ENCODE measurements at regions not wholly inside any gene's neighbourhood (a gene's known extent, or its start where the extent isn't known, plus 50 kb on each side); places are given as distances from the start of the nearest gene placed in this dataset.

DNA sequence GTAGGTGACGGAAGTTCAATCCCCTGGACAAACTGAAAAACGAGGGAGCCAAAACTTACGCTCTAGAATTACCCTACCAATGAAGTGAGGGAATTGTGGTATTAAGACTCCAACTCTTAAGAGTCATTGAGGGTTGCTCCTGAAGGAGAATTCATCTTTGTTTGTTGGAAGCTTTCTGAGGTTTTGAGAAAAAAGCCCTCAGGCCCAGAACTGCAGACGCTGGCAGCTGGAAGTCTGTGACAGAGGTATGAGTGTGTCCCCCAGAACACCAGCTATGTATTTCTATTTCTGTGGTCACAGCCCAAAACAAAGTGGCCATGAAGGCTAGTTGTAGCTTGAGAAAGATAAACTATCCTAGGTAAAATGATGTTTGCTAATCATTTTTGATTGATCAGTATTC, 438.8 kb upstream of the B3GALT2 start:
- DNase-seq = peak; percentile 26

DNA sequence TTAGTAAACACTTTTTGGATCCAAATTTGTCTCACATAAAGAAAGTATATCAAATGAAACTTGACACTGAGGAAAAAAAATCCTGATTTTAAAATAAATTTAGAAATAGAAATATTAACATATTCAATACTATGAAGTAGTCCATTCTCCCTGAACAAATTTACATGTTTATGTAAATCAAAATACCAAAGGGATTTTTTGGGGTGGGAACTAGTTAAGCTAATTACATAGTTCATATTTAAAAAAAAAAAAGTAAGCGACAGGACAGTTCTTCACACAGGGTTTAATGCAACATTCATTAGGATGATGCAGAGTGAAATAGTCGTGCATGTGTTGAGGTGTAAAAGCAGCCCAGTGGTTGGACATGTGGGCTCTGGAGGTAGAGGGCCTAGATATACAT, 433.5 kb upstream of the B3GALT2 start:
- DNase-seq = no peak

DNA sequence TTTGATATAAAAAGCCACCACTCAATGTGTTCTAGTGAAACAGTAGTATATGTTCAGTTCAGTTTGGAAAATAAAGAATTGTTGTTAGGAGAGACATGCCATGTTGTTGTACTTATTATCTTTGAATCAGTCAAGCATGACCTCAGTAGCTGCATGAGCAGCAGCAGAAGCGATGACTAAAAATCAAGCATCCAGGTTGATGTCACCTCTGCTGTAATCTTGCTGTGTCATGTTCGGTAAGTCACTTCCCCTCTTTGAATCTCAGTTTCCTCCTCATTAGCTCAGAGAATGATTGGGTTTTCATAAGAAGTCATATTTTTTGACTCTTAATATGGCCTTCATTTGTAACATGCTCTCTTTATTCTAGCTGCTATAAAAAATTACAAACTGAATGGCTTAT, 428.4 kb upstream of the B3GALT2 start:
- DNase-seq = peak; percentile 9

DNA sequence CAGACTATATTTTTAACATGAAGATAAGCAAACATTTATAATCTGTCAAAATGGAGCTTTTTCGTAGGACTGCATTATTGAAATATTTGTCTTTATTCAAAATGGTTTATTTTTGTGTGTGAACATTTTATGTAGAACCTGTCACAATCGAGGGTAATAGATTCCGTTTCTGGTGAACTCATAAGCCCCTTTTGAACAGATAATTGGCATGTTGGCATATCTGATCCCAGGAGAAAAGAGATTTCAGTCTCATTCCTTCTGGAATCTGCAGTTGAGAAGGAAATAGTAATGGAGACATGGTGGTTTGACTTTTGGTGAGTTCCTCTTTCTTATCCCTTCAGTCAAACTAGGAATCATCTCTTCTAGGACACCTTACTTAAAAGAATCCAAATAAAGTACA, 427.9 kb upstream of the B3GALT2 start:
- no peak for DNase-seq

DNA sequence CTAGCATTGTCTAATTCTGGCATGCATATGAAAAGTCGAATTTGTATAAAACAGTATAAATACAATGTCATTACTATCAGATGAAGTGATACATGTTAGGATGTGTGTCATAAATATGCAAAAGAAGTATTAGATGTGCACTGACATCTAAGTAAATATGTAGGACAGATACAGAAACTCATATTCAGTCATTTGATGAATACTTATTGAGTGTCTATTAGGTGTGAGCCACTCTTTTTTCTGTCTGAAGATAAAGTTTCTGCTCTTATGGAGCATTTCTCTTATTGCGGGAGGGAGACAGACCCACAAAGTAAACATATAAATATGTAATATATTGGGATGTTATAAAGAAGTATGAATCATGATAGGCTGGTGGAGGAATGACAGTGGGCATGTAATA, 426.6 kb upstream of the B3GALT2 start:
- no peak for DNase-seq

DNA sequence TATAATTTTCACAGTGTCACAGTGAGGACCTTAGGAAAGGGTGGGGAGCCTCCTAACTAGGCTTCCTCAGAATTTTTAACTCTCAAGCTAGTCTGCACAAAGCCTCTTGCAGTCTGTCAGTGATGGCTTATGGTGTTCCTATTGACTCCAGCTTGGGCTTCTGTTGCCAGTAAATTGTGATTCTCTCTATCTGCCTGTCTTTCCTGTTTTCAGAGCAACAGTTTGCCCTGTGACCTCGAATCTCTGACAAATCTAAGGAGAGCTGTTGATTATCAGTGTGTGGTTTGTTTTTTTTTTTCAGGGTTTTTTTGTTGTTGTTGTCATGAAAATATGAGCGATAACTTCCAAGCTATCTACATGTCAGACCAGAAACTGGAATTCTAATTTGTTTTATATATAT, 423.2 kb upstream of the B3GALT2 start:
- DNase-seq = no peak

DNA sequence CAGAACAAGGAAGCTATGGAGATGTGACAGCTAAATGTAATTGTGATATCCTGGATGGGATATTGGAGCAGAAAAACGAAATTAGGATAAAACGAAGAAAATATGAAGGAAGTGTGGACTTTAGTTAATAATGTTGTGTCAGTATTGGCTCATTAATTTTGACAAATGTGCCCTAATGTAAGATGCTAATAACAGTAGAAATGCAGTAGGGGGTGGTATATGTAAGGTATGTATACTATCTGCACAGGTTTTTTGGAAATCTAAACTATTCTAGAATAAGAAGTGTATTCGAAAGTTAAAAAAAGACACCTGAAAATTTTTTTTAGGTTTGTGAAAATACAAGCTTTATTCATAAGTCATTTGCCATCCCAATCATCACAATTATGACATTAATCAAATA, 421.4 kb upstream of the B3GALT2 start:
- no peak for DNase-seq

DNA sequence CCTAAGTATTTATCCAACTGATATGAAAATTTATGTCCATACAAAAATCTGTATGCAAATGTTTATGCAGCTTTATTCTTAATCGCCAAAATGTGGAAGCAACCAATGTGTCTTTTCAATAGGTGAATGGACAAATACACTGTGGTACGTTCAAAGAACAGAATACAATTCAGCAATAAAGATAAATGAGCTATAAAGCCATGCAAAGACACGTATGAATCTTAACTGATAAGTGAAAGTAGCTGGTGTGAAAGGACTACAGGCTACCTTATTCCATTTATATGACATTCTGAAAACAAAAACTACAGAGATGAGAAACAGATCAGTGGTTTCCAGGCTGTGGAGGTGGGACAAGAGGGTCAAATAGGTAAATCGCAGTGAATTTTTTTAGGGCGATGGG, 419.6 kb upstream of the B3GALT2 start:
- DNase-seq = no peak

DNA sequence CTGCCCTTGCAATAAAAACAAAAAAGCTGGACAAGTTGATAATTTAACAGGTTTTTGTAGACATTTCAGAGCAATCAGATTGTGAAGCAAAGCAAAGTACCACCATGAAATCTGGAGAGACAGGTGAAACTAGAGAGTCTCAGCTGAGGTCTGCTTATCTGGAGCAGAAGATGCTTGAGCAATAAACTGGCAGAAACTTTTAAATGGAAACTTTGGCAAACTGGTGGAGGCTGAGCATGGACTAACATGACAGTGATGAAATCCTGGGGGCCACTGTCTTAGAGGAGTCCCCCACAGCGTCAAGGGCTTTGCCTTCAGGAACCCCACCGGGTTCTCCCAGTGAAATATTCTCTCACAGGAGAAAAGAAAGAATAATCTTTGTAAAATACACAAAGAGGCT, 416.3 kb upstream of the B3GALT2 start:
- no peak for DNase-seq

DNA sequence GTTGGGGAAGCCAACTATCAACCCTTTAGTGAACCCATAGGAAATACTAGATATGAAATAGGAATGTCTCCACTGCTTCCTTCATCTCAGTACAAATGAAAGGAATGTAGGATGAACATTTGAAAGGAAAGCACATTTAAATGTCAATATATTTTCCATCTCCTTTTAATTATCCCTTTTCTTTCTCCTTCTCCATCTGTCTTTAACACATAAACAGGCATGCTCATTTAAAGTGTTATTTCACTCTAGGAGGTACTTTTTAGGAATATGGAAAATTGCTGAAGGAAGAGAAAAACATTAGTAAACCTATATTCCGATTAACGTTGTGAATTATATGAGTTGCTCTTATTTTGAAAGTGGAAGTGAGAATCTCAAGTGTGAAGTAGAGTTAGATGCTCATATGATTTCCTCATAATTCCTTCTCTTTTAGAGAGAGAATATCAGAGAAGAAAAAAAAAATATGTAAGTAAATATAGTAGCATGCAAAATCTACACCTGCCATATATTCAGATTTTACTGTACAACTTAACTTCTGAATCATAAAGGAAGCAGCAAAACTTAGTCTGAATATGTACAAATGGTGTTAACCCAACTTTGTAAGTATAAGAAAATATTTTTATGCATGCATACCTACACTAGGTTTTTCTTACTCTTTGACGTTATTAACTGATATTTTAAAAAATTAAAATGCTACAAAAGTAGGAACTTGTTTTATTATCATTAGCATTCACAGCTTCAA, 406.9 kb upstream of the B3GALT2 start:
- no peak for DNase-seq

DNA sequence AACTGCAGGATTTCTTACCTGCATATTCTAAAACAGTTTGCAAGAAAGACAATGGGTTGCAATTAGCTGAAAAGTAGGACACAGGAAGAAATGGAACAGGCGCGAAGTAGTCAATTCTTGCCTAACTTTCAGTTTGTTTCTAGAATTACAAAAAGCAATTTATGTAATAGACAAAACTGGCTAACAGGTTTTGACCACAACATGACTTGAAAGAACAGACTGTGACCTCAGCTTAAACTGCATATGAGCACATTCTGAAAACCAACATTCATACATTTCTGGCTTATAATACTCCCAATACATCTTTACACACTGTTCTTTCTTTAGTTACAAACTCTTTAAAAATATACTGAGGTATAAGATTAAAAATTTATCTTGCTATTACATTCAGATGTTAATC, 405.9 kb upstream of the B3GALT2 start:
- DNase-seq = no peak

DNA sequence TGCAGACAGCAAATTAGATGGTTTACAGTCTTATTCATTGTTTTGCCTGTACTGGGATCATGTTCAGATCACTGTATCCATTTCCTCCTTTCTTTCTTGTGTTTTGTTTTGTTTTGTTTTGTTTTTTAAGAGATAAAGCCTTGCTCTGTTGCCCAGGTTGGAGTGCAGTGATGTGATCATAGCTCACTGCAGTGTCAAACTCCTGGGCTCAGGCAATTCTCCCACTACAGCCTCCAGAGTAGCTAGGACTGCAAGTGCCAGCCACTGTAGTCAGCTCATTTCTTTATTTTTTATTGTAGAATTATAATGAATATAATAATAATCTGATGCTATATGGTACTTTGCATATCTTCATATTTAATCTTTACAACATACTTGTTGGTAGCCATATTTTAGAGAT, 403.7 kb upstream of the B3GALT2 start:
- no peak for DNase-seq

DNA sequence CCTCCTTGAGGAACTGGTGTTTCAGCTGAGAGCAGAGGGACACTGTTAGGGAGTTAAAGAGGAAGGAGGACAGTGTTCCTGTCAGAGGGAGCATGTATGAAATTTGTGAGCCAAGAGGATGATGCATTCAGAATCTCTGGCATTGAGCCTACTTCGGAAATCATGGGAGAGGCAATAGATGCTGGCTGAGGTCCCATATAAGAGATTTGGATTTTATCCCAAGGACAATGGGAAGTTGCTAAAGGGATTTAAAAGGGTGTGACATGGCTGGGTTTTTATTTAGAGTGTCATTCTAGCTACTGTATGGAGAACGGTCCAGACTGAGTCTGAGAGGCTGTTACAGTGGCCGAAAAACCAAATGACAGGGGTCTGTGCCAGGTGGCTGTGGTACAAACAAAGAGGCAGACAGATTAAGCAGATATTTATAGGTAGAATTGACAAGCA, 403.2 kb upstream of the B3GALT2 start:
- peak; percentile 57 for DNase-seq

DNA sequence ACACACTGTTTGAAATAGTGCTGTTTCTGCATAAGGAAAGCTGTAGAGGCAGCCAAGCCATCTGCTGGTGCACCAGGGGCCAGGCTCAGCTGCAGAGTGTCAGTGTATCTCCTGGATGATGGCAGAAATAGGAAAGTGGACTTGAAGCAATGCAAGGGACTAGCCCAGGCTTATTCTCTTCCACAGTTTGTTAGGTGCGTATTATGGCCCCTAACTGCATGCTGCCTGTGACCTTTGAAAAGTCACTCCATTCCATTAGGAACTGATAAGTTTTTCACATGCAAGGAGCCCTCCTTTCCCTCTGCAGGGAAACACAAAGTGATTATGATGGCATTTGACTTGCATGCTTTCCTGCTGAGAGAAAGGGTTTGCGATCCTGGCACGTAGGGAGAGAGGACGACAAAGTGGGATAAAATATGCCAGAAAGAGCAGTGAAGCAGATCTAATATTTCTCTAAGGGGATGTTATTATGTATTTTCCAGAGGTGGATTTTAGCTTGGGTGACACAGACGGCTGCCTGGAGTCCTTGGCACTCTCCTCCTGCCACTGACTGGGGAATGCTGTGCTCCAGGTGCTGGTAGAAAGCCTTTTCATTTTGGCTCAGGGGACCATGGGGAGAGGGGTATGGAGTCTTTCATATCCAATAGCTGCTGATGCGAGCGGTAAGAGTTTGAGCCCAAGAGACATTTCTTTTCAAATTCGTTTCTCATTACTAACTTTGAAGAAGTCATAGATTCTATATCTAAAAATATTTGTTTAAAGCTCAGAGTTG, 402.1 kb upstream of the B3GALT2 start:
- DNase-seq = no peak

DNA sequence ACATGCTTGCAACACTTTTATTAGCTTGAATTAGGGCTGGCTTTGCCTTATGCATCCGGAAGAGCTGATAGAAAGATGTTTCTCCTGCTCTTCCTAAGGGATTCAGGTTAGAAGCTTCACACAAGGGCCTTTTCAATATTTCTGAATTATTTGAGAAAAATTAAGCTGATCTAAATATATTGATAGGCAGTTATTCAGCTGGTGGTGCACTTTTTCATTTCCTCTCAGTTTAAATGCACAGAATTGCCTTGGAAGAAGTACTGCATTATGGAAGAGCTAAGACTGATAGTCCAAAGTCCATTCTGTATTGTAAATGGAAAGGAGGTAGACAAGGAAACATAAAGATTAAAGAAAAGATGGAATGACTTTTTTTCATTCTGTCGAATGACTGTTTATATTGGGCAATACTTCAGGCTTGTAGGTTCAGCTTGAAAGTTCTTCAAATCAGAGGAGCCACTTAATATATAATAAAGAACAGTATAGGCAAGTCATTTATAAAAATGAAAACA, 398.4 kb upstream of the B3GALT2 start:
- no peak for DNase-seq

DNA sequence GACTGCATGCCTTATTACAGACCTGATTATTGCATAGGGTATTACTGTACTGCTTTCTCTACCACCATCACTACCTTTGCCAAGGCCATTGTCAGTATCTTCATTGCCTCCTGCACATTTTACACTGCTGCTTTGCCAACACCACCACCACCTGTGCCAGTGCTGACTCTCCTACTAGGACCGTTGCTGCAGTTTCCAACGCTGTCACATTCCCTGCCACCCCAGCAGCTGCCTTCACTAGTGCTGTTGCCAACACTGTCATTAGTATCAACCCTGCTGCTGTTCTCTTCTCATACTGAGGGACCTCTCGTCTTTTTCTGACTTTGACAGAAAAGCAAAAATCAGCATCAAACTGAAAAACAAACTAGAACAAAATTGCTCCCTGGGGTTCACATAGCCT, 394.9 kb upstream of the B3GALT2 start:
- no peak for DNase-seq

DNA sequence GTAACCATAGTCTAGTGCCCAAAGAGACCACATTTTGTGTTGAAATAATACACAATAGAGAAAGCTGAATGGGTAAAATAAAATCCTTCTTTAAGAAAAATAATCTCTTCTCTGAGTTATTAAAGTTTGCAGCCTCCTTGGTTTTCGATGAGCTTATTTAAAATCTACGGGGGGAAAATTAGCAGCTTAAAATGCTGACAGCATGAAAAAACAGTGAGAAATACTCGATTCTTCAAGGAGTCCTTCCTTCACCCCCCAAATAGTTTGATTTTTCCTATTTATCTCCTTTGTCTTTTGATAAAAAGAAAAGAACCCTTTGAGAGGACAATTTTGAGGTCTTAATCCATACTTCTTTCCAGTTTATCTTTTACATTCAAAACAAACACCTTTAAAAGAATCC, 394.0 kb upstream of the B3GALT2 start:
- DNase-seq = no peak

DNA sequence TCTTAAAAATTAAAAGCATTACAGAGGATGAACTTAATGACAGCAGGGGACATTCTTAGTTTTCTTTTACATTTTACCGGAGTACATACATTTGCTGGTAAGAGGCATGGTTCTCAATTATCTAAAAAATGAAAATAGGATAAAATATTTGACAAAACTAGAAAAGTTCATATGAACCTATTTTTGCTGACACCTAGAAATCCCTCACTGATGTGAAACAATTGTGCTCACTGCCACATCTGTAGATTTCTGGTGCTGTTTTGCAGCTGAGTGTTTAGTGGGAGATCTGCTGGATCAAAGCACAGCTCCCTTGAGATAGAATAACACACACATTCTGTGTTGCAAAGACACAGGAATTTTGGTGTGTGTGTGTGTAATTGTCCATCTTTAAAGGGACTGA, 392.9 kb upstream of the B3GALT2 start:
- no peak for DNase-seq

DNA sequence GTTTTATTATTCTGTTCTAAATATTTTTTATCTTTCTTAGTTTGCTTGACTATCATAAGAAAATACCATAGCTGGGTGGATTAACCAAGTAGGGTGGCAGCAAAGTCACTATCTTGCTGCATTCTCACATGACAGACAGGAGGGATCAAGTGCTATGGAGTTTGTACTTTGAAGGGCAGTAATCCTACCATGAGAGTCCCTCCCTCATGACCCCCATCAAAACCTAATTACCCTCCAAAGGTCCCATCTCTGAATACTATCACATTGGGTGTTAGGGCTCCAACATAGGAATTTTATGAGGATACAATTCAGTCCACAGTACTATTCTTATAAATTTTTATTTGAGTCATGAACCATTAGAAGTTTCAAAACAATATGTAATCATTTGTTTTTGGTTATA, 388.5 kb upstream of the B3GALT2 start:
- no peak for DNase-seq

DNA sequence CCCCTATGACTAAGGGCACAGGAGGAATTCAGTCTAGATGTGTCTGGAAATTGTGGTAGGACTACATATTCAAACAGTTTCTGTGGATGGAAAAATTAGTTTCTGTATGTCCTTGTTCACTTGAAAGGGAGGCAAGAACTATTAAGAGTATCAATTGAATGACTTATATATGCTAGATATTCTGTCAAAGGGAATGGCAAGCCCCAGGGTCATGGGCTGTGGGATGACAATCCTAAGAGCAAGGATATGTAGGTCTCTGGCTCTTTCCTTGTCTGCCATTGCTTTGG, 383.5 kb upstream of the B3GALT2 start:
- DNase-seq = no peak

DNA sequence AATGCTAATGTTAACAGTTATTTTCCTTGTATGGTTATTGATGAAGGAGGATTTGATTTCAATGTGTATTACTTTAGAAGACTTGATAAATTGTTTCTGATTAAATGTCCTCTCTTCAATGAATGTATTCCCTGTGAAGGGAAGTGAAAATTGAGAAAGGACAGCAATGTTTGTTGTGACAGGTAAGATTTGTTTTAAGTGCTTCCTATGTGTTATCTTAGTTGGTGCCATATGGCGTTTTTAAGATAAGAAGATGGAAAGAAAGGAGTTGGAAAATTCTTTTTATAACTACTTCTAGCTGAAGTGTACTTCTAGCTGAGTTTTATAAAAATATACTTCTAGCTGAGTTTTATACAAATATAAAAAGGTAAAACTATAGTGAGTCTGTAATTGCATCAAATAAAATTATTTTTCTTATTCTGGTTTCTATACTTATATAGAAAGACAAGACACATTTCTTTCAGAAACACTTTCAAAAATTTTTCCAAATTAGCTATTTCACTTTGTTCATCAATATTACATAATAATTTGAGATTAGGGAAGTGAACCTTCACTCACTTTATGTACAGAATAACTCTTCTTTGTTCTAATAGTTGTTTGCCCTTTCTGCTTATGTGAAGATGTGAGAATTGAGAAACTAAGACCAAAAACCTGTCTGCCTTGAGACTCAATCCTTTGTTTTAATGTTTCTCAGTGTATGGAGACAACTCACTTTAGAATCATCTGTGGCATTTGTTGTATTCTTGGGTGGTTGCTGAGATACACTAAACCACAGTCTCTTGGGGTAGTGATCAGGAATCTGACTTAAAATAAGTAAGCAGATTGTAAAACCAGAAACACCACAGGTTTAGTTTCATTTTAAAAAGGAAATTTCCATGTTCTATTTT, 382.9 kb upstream of the B3GALT2 start:
- DNase-seq = peak; percentile 71

DNA sequence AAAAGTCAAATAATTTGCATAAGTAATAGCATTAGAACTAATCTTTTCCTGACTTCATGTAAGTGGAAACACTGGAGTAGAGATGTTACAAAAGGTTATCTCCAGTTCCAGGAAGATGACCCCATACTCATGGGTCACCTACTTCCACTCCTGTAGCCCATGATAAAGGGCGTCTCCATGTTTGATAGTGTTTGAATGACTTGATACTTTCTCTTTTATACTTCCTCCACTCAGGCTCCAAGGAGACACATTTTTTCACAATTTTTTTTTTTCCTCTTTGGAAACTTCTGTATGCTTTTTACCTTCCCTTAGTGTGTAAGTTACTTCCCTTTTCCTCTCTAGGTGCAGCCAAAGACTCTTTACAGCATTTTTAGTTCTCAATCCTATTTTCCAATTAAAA, 382.1 kb upstream of the B3GALT2 start:
- no peak for DNase-seq

DNA sequence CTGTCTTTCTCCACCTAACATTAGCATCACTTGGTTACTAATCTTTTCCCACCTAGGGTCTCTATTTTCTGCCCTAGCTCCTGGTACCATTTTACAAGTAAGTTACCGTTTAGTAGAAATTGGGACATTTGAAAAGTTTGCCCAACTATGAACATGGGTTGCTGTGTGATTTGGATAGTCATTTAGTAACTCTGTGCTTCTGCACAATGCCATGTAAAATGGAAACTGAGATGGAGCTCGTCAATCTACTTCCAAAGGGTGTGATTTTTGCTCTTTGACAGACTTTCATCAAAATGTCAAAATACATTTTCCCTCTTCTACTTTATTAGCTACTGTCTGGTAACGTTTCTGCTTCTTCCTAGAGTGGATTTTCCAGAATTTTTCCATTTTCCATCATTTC, 381.5 kb upstream of the B3GALT2 start:
- no peak for DNase-seq

DNA sequence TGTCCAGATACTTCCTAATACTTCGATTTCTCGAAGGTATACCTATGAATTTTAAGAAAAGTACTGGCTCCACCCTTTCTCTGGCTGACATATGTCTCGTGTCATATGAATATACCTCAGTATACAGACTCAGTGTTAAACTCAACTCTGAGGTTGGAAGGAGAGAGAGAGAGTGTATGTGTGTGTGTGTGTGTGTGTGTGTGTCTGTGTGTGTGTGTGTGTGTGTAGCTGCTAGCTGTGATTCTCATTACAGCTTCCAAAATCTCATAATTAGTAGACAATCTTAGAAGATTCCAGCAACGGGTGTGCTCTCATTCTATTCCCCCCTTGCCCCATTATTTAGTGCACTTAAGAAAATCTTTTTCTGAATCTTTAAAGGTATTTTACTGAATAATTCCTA, 380.3 kb upstream of the B3GALT2 start:
- no peak for DNase-seq

Measured in EL (cell line).